Suprapubic skin (tissue), 4 donors: ENCODE measurements at regions not wholly inside any gene's neighbourhood (a gene's known extent, or its start where the extent isn't known, plus 50 kb on each side); places are given as distances from the start of the nearest gene placed in this dataset.

Experiments
- DNase-seq, 2 donors: peaks; one replicate each; pipeline ENCODE4 v3.0.0-alpha.2; 2019; ENCODE audit warnings: low spot score in 2 of 2
- H3K27ac ChIP-seq: fragments of 200-600 bp; sonication (generic); one replicate; pipeline ENCODE4 v1.5.1; 2019
- H3K27me3 ChIP-seq: fragments of 200-600 bp; sonication (generic); one replicate; pipeline ENCODE4 v1.5.1; 2019
- H3K36me3 ChIP-seq: fragments of 200-600 bp; sonication (generic); one replicate; pipeline ENCODE4 v1.5.1; 2019
- H3K4me1 ChIP-seq: fragments of 200-600 bp; sonication (generic); one replicate; pipeline ENCODE4 v1.5.1; 2019
- H3K4me3 ChIP-seq: fragments of 200-600 bp; sonication (generic); one replicate; pipeline ENCODE4 v1.5.1; 2019; ENCODE audit warnings: mild to moderate bottlenecking
- H3K9me3 ChIP-seq: fragments of 200-600 bp; sonication (generic); one replicate; pipeline ENCODE4 v1.5.1; 2019
- EP300 ChIP-seq: sonication (generic); formaldehyde crosslinking; IDR thresholded peaks from one replicate; pipeline ENCODE4 v1.6.1; 2017; ENCODE audit warnings: antibody characterized with exemption
- POLR2A ChIP-seq, 2 donors: fragments of 450-650 bp; IDR thresholded peaks; one replicate each; pipeline ENCODE4 v1.6.1; 2017; ENCODE audit warnings: antibody characterized with exemption in 2 of 2, mild to moderate bottlenecking in 2 of 2, moderate library complexity in 2 of 2
- POLR2AphosphoS5 ChIP-seq, 3 donors: sonication (generic); formaldehyde crosslinking; IDR thresholded peaks; one replicate each; pipeline ENCODE4 v1.6.1; 2017; ENCODE audit warnings: antibody characterized with exemption in 3 of 3
- WGBS: methylation state at CpG from one replicate; pipeline ENCODE4 v1.1.5; 2018; 5-methylcytosine and 5-hydroxymethylcytosine counted together
- TF ChIP-seq, protein P1 (sequence below), 2 donors: fragments of 200-600 bp in 1 of 2; fragments of 450-650 bp in 1 of 2; sonication (generic) in 1 of 2; IDR thresholded peaks; one replicate each; pipeline ENCODE4 v1.5.1; 2016 to 2019; ENCODE audit warnings: antibody characterized with exemption in 2 of 2, mild to moderate bottlenecking in 1 of 2, moderate library complexity in 1 of 2

GRCh38 chr6:85124472-85125354, 325.2 kb upstream of the NT5E start:
- DNase-seq = no peak
- H3K27me3 ChIP-seq = no peaks in the 10 kb centered on the region
- no peak for TF ChIP-seq POLR2A (IDR thresholded peaks at IDR 0.05)
- no peak for TF ChIP-seq POLR2AphosphoS5 (IDR thresholded peaks at IDR 0.05)
- TF ChIP-seq, protein P1, sequence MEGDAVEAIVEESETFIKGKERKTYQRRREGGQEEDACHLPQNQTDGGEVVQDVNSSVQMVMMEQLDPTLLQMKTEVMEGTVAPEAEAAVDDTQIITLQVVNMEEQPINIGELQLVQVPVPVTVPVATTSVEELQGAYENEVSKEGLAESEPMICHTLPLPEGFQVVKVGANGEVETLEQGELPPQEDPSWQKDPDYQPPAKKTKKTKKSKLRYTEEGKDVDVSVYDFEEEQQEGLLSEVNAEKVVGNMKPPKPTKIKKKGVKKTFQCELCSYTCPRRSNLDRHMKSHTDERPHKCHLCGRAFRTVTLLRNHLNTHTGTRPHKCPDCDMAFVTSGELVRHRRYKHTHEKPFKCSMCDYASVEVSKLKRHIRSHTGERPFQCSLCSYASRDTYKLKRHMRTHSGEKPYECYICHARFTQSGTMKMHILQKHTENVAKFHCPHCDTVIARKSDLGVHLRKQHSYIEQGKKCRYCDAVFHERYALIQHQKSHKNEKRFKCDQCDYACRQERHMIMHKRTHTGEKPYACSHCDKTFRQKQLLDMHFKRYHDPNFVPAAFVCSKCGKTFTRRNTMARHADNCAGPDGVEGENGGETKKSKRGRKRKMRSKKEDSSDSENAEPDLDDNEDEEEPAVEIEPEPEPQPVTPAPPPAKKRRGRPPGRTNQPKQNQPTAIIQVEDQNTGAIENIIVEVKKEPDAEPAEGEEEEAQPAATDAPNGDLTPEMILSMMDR (IDR thresholded peaks at IDR 0.05) = no peak
- no peak for TF ChIP-seq EP300
- no peak overlapping the region for H3K27ac ChIP-seq
- no peak overlapping the region for H3K4me3 ChIP-seq
- no peaks in the 10 kb centered on the region for H3K4me1 ChIP-seq
- WGBS = 81% methylated on average over 1 of the region's 1 CpG
- no peaks in the 10 kb centered on the region for H3K36me3 ChIP-seq
- no peaks in the 10 kb centered on the region for H3K9me3 ChIP-seq

DNA sequence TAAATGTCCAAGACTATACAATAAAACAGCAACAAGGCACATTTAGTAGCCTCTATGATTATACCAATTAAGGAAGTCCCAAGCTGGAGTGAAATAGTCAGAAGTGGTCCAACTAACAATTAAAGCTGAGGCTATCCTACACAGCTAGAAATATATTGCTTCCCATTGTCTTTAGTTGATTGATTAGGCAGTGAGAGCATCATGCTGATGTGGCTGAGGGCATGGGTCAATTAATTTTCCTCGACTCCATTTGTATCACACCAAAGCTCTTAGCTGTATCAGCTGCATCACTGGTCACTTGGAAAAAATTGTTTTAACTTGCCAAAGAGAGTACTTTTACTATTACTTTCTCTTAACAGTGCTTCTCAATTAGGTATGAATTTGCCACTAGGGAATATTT, 328.7 kb upstream of the NT5E start:
- Histone ChIP-seq H3K36me3 (no peaks in the 10 kb centered on the region), H3K4me3 (no peak overlapping the region), H3K27me3 (no peaks in the 10 kb centered on the region), H3K27ac (no peak overlapping the region), H3K4me1 (no peaks in the 10 kb centered on the region), H3K9me3 (no peaks in the 10 kb centered on the region)
- WGBS = 55% methylated on average over 1 of the region's 1 CpG
- TF ChIP-seq POLR2AphosphoS5 (IDR thresholded peaks at IDR 0.05) (no peak), POLR2A (IDR thresholded peaks at IDR 0.05) (no peak), EP300 (no peak)
- TF ChIP-seq, protein P1 (IDR thresholded peaks at IDR 0.05) = no peak
- DNase-seq = no peak

- WGBS = 70% methylated on average over 8 of the region's 8 CpGs
- no peaks in the 10 kb centered on the region for H3K9me3 ChIP-seq
- H3K36me3 ChIP-seq = no peaks in the 10 kb centered on the region
- H3K4me1 ChIP-seq = no peaks in the 10 kb centered on the region
- H3K27me3 ChIP-seq = no peaks in the 10 kb centered on the region
- TF ChIP-seq POLR2AphosphoS5 (IDR thresholded peaks at IDR 0.05) (no peak), POLR2A (IDR thresholded peaks at IDR 0.05) (no peak), EP300 (no peak)
- TF ChIP-seq, protein P1 (IDR thresholded peaks at IDR 0.05) = no peak
- DNase-seq = no peak
- no peak overlapping the region for H3K27ac ChIP-seq
- no peak overlapping the region for H3K4me3 ChIP-seq
These were observed 331.1 kb upstream of the NT5E start for GRCh38 chr6:85118652-85119235.

DNA sequence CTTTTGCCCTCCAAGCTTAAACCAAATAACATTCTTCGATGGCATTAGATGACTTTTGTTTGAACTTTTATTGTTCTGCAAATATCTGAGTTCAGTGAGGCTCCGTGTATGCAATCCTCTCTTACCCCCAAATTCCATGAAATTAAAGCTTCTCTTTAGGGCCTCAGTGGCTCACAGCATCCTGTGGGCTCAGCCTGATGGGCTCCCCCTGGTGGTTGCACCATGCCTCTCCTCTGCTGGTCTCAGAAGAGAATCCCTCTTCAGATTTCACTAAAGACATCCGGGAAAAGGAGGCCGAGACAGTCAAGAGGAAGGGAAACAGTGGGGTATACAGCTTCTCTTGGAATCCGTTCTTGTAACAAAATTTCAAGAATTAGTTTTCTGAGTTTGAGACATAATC, 331.6 kb upstream of the NT5E start:
- Histone ChIP-seq H3K4me3 (no peak overlapping the region), H3K4me1 (no peaks in the 10 kb centered on the region), H3K36me3 (no peaks in the 10 kb centered on the region), H3K27ac (no peak overlapping the region), H3K9me3 (no peaks in the 10 kb centered on the region), H3K27me3 (no peaks in the 10 kb centered on the region)
- WGBS = 70% methylated on average over 5 of the region's 5 CpGs
- no peak for DNase-seq
- TF ChIP-seq POLR2AphosphoS5 (IDR thresholded peaks at IDR 0.05) (no peak), POLR2A (IDR thresholded peaks at IDR 0.05) (no peak), EP300 (no peak)
- TF ChIP-seq, protein P1 (IDR thresholded peaks at IDR 0.05) = no peak

GRCh38 chr6:85116475-85116874, 333.4 kb upstream of the NT5E start:
- Histone ChIP-seq H3K4me1 (no peaks in the 10 kb centered on the region), H3K27ac (no peak overlapping the region), H3K27me3 (no peaks in the 10 kb centered on the region), H3K4me3 (no peak overlapping the region), H3K9me3 (no peaks in the 10 kb centered on the region), H3K36me3 (no peaks in the 10 kb centered on the region)
- WGBS = 89% methylated on average over 3 of the region's 3 CpGs
- TF ChIP-seq, protein P1 (IDR thresholded peaks at IDR 0.05) = no peak
- TF ChIP-seq POLR2AphosphoS5 (IDR thresholded peaks at IDR 0.05) (no peak), EP300 (no peak), POLR2A (IDR thresholded peaks at IDR 0.05) (no peak)
- no peak for DNase-seq
